Heart right ventricle (tissue), 16 donors: ENCODE measurements at regions not wholly inside any gene's neighbourhood (a gene's known extent, or its start where the extent isn't known, plus 50 kb on each side); places are given as distances from the start of the nearest gene placed in this dataset.

Source experiments
- ATAC-seq, 8 donors: fragments of 200-7000 bp; cut with Tn5 transposase; one replicate each; pipeline ENCODE4 v1.9.1; 2020; ENCODE audit warnings: mild to moderate bottlenecking in 8 of 8, moderate library complexity in 8 of 8, moderate number of reproducible peaks in 1 of 8
- DNase-seq, 2 donors: peaks; one replicate each; pipeline ENCODE4 v3.0.0-alpha.2; 2020
- H3K27ac ChIP-seq, 10 donors: fragments of 200-600 bp; sonication (generic) in 2 of 10; one replicate each; pipeline versions ENCODE4 v1.5.0 to v1.8.0; 2020 to 2022; ENCODE audit warnings: mild to moderate bottlenecking in 3 of 10
- H3K27me3 ChIP-seq, 7 donors: fragments of 200-600 bp; one replicate each; pipeline ENCODE4 v1.8.0; 2021 to 2022; ENCODE audit warnings: mild to moderate bottlenecking in 2 of 7
- H3K36me3 ChIP-seq, 9 donors: fragments of 200-600 bp; sonication (generic) in 1 of 9; one replicate each; pipeline versions ENCODE4 v1.5.0 to v1.8.0; 2020 to 2022; ENCODE audit warnings: mild to moderate bottlenecking in 2 of 9
- H3K4me1 ChIP-seq, 9 donors: fragments of 200-600 bp; sonication (generic) in 1 of 9; one replicate each; pipeline versions ENCODE4 v1.5.0 to v1.8.0; 2020 to 2022; ENCODE audit warnings: mild to moderate bottlenecking in 4 of 9
- H3K4me3 ChIP-seq, 10 donors: fragments of 200-600 bp; sonication (generic) in 2 of 10; one replicate each; pipeline versions ENCODE4 v1.5.0 to v1.8.0; 2020 to 2022; ENCODE audit warnings: mild to moderate bottlenecking in 7 of 10, moderate library complexity in 2 of 10
- H3K9me3 ChIP-seq, 11 donors: fragments of 200-600 bp in 10 of 11; sonication (generic) in 2 of 11; one replicate each; pipeline versions ENCODE4 v1.5.0 to v1.8.0; 2013 to 2022; ENCODE audit warnings: mild to moderate bottlenecking in 2 of 11, control low read depth in 1 of 11, moderate library complexity in 1 of 11
- CTCF ChIP-seq, 9 donors: fragments of 200-600 bp; sonication (generic) in 2 of 9; IDR thresholded peaks; one replicate each; pipeline versions ENCODE4 v1.5.0 to v1.8.0; 2021 to 2022; ENCODE audit warnings: antibody characterized with exemption in 9 of 9, mild to moderate bottlenecking in 5 of 9, moderate library complexity in 1 of 9
- WGBS, 2 donors: extraction: QIAGEN DNeasy Blood & Tissue Kit; methylation state at CpG; one replicate each; pipeline ENCODE4 v1.1.7; 2013; ENCODE audit warnings: inconsistent platforms in 1 of 2; 5-methylcytosine and 5-hydroxymethylcytosine counted together
- intact Hi-C, 10 donors: fragments of 100-400 bp; cut with DNase I; formaldehyde crosslinking; loops; one replicate each; pipeline versions ENCODE4 v1.11.1 to v1.14.2; 2022
- donor health status: Arrhythmogenic right ventricular cardiomyopathy.
- donor health status: ischemic (EF 13 %, LVEDD 7.1; RV severe dilation, severe dysfunction).
- donor health status: healthy with polysubstance abuse.
- donor health status: DM: no; HTN: yes; CAD: no.
- donor health status: DM: no; HTN: no; CAD: no.
- donor health status: ischemic (EF 25% LVEDD 6.9; RV normal size, moderate dysfunction).
- donor health status: ischemic (EF 25% LVEDD 5.7; RV mildly dilated, moderate dysfunction).
- donor health status: healthy.
- donor health status: DM: yes; HTN: yes; CAD: no.
- donor health status: Ischemic cardiomyopathy.
- donor health status: ischemic (EF 35%, LVEDD 5.7; RV mildly dilated, moderate dysfunction).
- donor health status: nonischemic (EF 11% LVEDD 7.7; RV severe dilation, severe dysfunction).
- donor health status: DM: yes; HTN: yes; CAD: no.
- donor health status: PGD.
- donor health status: ischemic (EF 29% LVEDD 5.4; RV normal size, mild dysfunction).
- donor health status: nonischemic (EF 23%, LVEDD 6.1; RV moderate dilation, normal function).

GRCh38 chr9:129289131-129289731 lies 111.2 kb upstream of the IER5L start:
- no peak overlapping the region for H3K4me3 ChIP-seq
- DNase-seq (no peak), ATAC-seq (no peak)
- no peak overlapping the region for H3K27ac ChIP-seq
- intact Hi-C loops, result no loop called here
- peaks cover 0 to 2% (median 0%) of the 10 kb centered on the region in 11 donors for H3K9me3 ChIP-seq
- peaks cover 0 to 6% (median 0%) of the 10 kb centered on the region in 9 donors for H3K36me3 ChIP-seq
- TF ChIP-seq CTCF (IDR thresholded peaks at IDR 0.05), result no peak
- WGBS, 2 donors, result 83 to 84% methylated on average over 13 of the region's 13 CpGs
- H3K4me1 ChIP-seq, result no peaks in the 10 kb centered on the region
- no peaks in the 10 kb centered on the region for H3K27me3 ChIP-seq

GRCh38 chr9:129287619-129288305 lies 109.7 kb upstream of the IER5L start:
- H3K9me3 ChIP-seq, result no peaks in the 10 kb centered on the region
- no peak for TF ChIP-seq CTCF (IDR thresholded peaks at IDR 0.05)
- intact Hi-C loops, result no loop called here
- ATAC-seq (no peak), DNase-seq (no peak)
- no peaks in the 10 kb centered on the region for H3K27me3 ChIP-seq
- WGBS, 2 donors, result 86 to 87% methylated on average over 24 of the region's 24 CpGs
- no peak overlapping the region for H3K4me3 ChIP-seq
- peaks cover 0 to 6% (median 0%) of the 10 kb centered on the region in 9 donors for H3K36me3 ChIP-seq
- H3K27ac ChIP-seq, result no peak overlapping the region
- H3K4me1 ChIP-seq, result peaks cover 0 to 13% (median 0%) of the 10 kb centered on the region in 9 donors

GRCh38 chr9:129285979-129286772 lies 108.1 kb upstream of the IER5L start:
- WGBS, 2 donors, result 94 to 97% methylated on average over 23 of the region's 23 CpGs
- TF ChIP-seq CTCF (IDR thresholded peaks at IDR 0.05), result no peak
- DNase-seq, result no peak
- intact Hi-C loops, result no loop called here
- Histone ChIP-seq H3K27me3 (no peaks in the 10 kb centered on the region), H3K9me3 (no peaks in the 10 kb centered on the region), H3K4me1 (peaks cover 0 to 28% (median 7%) of the 10 kb centered on the region in 9 donors), H3K27ac (no peak overlapping the region), H3K4me3 (no peak overlapping the region), H3K36me3 (peaks cover 0 to 6% (median 0%) of the 10 kb centered on the region in 9 donors)
- ATAC-seq, result no peak

GRCh38 chr9:129285382-129285781 lies 107.3 kb upstream of the IER5L start:
- Histone ChIP-seq H3K27me3 (no peaks in the 10 kb centered on the region), H3K4me3 (no peak overlapping the region), H3K36me3 (peaks cover 0 to 6% (median 0%) of the 10 kb centered on the region in 9 donors), H3K27ac (no peak overlapping the region), H3K9me3 (no peaks in the 10 kb centered on the region), H3K4me1 (peaks cover 0 to 28% (median 7%) of the 10 kb centered on the region in 9 donors)
- 93 to 97% methylated on average over 7 of the region's 7 CpGs for WGBS, 2 donors
- no peak for DNase-seq
- intact Hi-C loops, result no loop called here
- no peak for TF ChIP-seq CTCF (IDR thresholded peaks at IDR 0.05)
- ATAC-seq, result no peak
